HEK293 (cell line): ENCODE measurements at regions not wholly inside any gene's neighbourhood (a gene's known extent, or its start where the extent isn't known, plus 50 kb on each side); places are given as distances from the start of the nearest gene placed in this dataset.

ENCODE experiments used
- PRDM1 ChIP-seq: fragments of 450-650 bp; formaldehyde crosslinking; IDR thresholded peaks from 2 replicates; pipeline ENCODE4; 2016; ENCODE audit warnings: missing biosample characterization, missing genetic modification characterization
- SETDB1 ChIP-seq: IDR thresholded peaks from one replicate; pipeline ENCODE4 v1.6.1; 2017; ENCODE audit warnings: mild to moderate bottlenecking, low read length, moderate library complexity, mixed read lengths; ENCODE audit not compliant: insufficient read length
- ZBTB48 ChIP-seq: fragments of 450-650 bp; formaldehyde crosslinking; IDR thresholded peaks from 2 replicates; pipeline ENCODE4 v1.5.1; 2016; ENCODE audit warnings: missing biosample characterization, missing genetic modification characterization
- ZNF133 ChIP-seq: fragments of 450-650 bp; formaldehyde crosslinking; IDR thresholded peaks from 2 replicates; pipeline ENCODE4 v1.5.1; 2016; ENCODE audit warnings: missing biosample characterization, missing genetic modification characterization
- ZNF416 ChIP-seq: fragments of 450-650 bp; formaldehyde crosslinking; IDR thresholded peaks from 2 replicates; pipeline ENCODE4 v1.5.1; 2016; ENCODE audit warnings: missing biosample characterization, missing genetic modification characterization
- ZNF549 ChIP-seq: fragments of 450-650 bp; IDR thresholded peaks from 2 replicates; pipeline ENCODE4 v1.5.1; 2018; ENCODE audit warnings: missing biosample characterization, missing genetic modification characterization, mild to moderate bottlenecking, inconsistent platforms, moderate library complexity
- ZNF585B ChIP-seq: fragments of 450-650 bp; formaldehyde crosslinking; IDR thresholded peaks from 2 replicates; pipeline ENCODE4 v1.5.1; 2016; ENCODE audit warnings: missing biosample characterization, missing genetic modification characterization
- ZNF596 ChIP-seq: fragments of 450-650 bp; IDR thresholded peaks from 2 replicates; pipeline ENCODE4 v1.5.0; 2018; ENCODE audit warnings: missing biosample characterization, mild to moderate bottlenecking, missing genetic modification characterization, moderate library complexity
- ZSCAN4 ChIP-seq: fragments of 450-650 bp; formaldehyde crosslinking; IDR thresholded peaks from 2 replicates; pipeline ENCODE4 v1.5.1; 2017; ENCODE audit warnings: missing biosample characterization, missing genetic modification characterization

- TF ChIP-seq ZSCAN4 (tag by site-specific recombination) = no peak
- no peak for TF ChIP-seq SETDB1
- no peak for TF ChIP-seq ZNF133 (tag by site-specific recombination)
- TF ChIP-seq ZNF549 (tag by site-specific recombination) = no peak
- TF ChIP-seq ZNF416 (tag by site-specific recombination) = no peak
- TF ChIP-seq ZNF596 (tag by site-specific recombination) = no peak
- TF ChIP-seq PRDM1 (tag by site-specific recombination) = no peak
- no peak for TF ChIP-seq ZBTB48 (tag by site-specific recombination)
- TF ChIP-seq ZNF585B = no peak
- TF ChIP-seq, all 188 proteins: peak for 0
These were observed 50.3 kb upstream of the RGPD4 start (continued) for GRCh38 chr2:107776362-107776761.
